D721Med (cell line): ENCODE measurements at regions not wholly inside any gene's neighbourhood (a gene's known extent, or its start where the extent isn't known, plus 50 kb on each side); places are given as distances from the start of the nearest gene placed in this dataset.

Experiments
- DNase-seq: peaks from one replicate; pipeline ENCODE4 v3.0.0; 2011; ENCODE audit warnings: low spot score; ENCODE audit not compliant: insufficient read length
- FAIRE-seq: peaks from 2 replicates; lab custom pipeline; 2011; peaks lifted over from hg19 to GRCh38; lab: Jason Lieb, UNC
- CTCF ChIP-seq: IDR thresholded peaks from 2 replicates; pipeline ENCODE4 v1.5.1; 2012; ENCODE audit warnings: mild to moderate bottlenecking, control low read depth; ENCODE audit not compliant: insufficient read depth; ENCODE audit errors: missing control alignments

- no peak for FAIRE-seq
- no peak for TF ChIP-seq CTCF
These were observed 96.9 kb upstream of the GPRIN3 start for GRCh38 chr4:89404530-89404929.

GRCh38 chr4:89403826-89404225, 96.2 kb upstream of the GPRIN3 start:
- TF ChIP-seq CTCF: no peak
- FAIRE-seq (no peak), DNase-seq (no peak)

More at GRCh38 chr4:89404530-89404929, 96.9 kb upstream of the GPRIN3 start:
- DNase-seq: no peak

GRCh38 chr4:89400287-89401035, 92.9 kb upstream of the GPRIN3 start:
- DNase-seq: no peak
- FAIRE-seq: no peak
- no peak for TF ChIP-seq CTCF

- FAIRE-seq: no peak
- TF ChIP-seq CTCF: no peak
- DNase-seq: no peak
These were observed 91.0 kb upstream of the GPRIN3 start for GRCh38 chr4:89398644-89399043.

- DNase-seq (no peak), FAIRE-seq (no peak)
- TF ChIP-seq CTCF: no peak
These were observed 90.5 kb upstream of the GPRIN3 start for GRCh38 chr4:89398146-89398545.

GRCh38 chr4:89397441-89397840, 89.8 kb upstream of the GPRIN3 start:
- no peak for TF ChIP-seq CTCF
- DNase-seq (no peak), FAIRE-seq (no peak)

GRCh38 chr4:89382439-89382838, 74.8 kb upstream of the GPRIN3 start:
- TF ChIP-seq CTCF: no peak
- no peak for FAIRE-seq
- DNase-seq: no peak
